22Rv1 (cell line): ENCODE measurements at regions not wholly inside any gene's neighbourhood (a gene's known extent, or its start where the extent isn't known, plus 50 kb on each side); places are given as distances from the start of the nearest gene placed in this dataset.

Experiments
- CTCF ChIP-seq: fragments of 450-650 bp; IDR thresholded peaks from 2 replicates; pipeline ENCODE4 v1.5.1; 2017; ENCODE audit warnings: mild to moderate bottlenecking
- ZFX ChIP-seq: fragments of 450-650 bp; IDR thresholded peaks from 2 replicates; pipeline ENCODE4 v1.6.1; 2017; ENCODE audit warnings: antibody characterized with exemption, borderline replicate concordance

- TF ChIP-seq CTCF (peak; percentile 32; the same call in 1 of the 2 replicates), ZFX (no peak)
These were observed 63.8 kb upstream of the EPHA4 start for GRCh38 chr2:221635949-221636348.
